ENCODE measurements at regions not wholly inside any gene's neighbourhood (a gene's known extent, or its start where the extent isn't known, plus 50 kb on each side); places are given as distances from the start of the nearest gene placed in this dataset.

DNA sequence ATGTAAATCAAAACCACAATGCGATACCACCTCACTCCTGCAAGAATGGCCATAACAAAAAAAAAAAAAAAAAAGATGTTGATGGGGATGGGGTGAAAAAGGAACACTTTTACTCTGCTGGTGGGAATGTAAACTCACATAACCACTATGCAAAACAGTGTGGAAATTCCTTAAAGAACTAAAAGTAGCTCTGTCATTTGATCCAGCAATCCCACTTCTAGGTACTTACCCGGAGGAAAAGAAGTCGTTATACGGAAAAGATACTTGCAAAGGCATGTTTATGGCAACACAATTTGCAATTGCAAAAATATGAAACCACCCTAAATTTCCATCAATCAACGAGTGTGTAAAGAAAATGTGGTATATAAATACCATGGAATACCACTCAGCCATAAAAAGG, 205.0 kb downstream of the TENT4A start:
- Histone ChIP-seq H3K4me2 (ENCODE audit: insufficient read depth in 1 of 2, low read depth in 2 of 2, low read length in 2 of 2) (no peak overlapping the region), H4K8ac (ENCODE audit: extremely low read depth, insufficient read depth, low read length) (no peak overlapping the region), H3K79me2 (ENCODE audit: control insufficient read depth in 1 of 2, insufficient read depth in 2 of 2, low read length in 2 of 2) (no peaks in the 10 kb centered on the region), H2BK20ac (ENCODE audit: low read length) (no peak overlapping the region), H2BK5ac (ENCODE audit: low read depth, low read length) (no peak overlapping the region), H2AK5ac (ENCODE audit: low read depth, low read length) (no peak overlapping the region), H3K9ac (replicated peaks in 1 of 4; ENCODE audit: extremely low read depth in 1 of 4, low read depth in 3 of 4, low read length in 3 of 4) (no peak overlapping the region), H3K4ac (replicated peaks; ENCODE audit: insufficient read length, low read depth, low read length) (no peak overlapping the region), H3K18ac (ENCODE audit: extremely low read depth, low read length) (no peak overlapping the region), H2BK12ac (ENCODE audit: low read depth, low read length) (no peak overlapping the region), H2BK15ac (ENCODE audit: low read length) (no peak overlapping the region), H3K27ac (ENCODE audit: low read depth, low read length) (no peak overlapping the region), H2BK120ac (replicated peaks; ENCODE audit: low read depth, low read length) (no peak overlapping the region), H3K36me3 (ENCODE audit: control insufficient read depth in 2 of 4, insufficient read depth in 4 of 4, low read length in 3 of 4) (no peaks in the 10 kb centered on the region), H4K91ac (replicated peaks; ENCODE audit: insufficient read length, low read length) (no peak overlapping the region), H3K56ac (replicated peaks; ENCODE audit: insufficient read length, low read depth, low read length) (no peak overlapping the region), H3K14ac (ENCODE audit: insufficient read length) (no peak overlapping the region), H3K9me3 (ENCODE audit: insufficient read depth in 2 of 2, low read depth in 1 of 2, low read length in 1 of 2) (no peaks in the 10 kb centered on the region), H4K5ac (ENCODE audit: insufficient read length, low read depth, low read length) (no peak overlapping the region), H2AFZ (ENCODE audit: low read length) (no peak overlapping the region), H3K4me1 (replicated peaks in 1 of 4; ENCODE audit: control insufficient read depth in 3 of 4, insufficient read depth in 4 of 4, low read length in 3 of 4) (no peaks in the 10 kb centered on the region), H3K23me2 (ENCODE audit: low read depth, low read length) (no peaks in the 10 kb centered on the region; the same call in 1 of the 2 replicates), H3K4me3 (ENCODE audit: extremely low read depth in 1 of 4, insufficient read depth in 2 of 4, low read depth in 3 of 4, low read length in 4 of 4) (no peak overlapping the region), H4K20me1 (replicated peaks in 1 of 2; ENCODE audit: control insufficient read depth in 1 of 2, insufficient read depth in 2 of 2, low read length in 2 of 2) (no peaks in the 10 kb centered on the region), H3K23ac (ENCODE audit: insufficient read length) (no peak overlapping the region), H3K79me1 (ENCODE audit: low read depth, low read length) (no peaks in the 10 kb centered on the region), H3K27me3 (replicated peaks in 1 of 4; ENCODE audit: control insufficient read depth in 3 of 4, extremely low read depth in 1 of 4, insufficient read depth in 3 of 4, low read length in 3 of 4) (no peaks in the 10 kb centered on the region)
- ChIA-PET POLR2A (ENCODE audit: partially characterized antibody) (no interaction called here), CTCF (ENCODE audit: partially characterized antibody) (no interaction called here)
- DNase-seq (ENCODE audit: low read depth in 1 of 2, low spot score in 2 of 2) (no peak), FAIRE-seq (no peak)
- 90% methylated on average over 5 of the region's 5 CpGs; no CpG with 5 or more reads in 1 of the 2 experiments for WGBS, 2 experiments (ENCODE audit: extremely low coverage in 1 of 2, insufficient coverage in 1 of 2, insufficient read length in 1 of 2, insufficient replicate concordance in 2 of 2, low coverage in 1 of 2, low lambda C conversion rate in 2 of 2, missing lambda C conversion rate in 1 of 2)
- TF ChIP-seq, protein P1, sequence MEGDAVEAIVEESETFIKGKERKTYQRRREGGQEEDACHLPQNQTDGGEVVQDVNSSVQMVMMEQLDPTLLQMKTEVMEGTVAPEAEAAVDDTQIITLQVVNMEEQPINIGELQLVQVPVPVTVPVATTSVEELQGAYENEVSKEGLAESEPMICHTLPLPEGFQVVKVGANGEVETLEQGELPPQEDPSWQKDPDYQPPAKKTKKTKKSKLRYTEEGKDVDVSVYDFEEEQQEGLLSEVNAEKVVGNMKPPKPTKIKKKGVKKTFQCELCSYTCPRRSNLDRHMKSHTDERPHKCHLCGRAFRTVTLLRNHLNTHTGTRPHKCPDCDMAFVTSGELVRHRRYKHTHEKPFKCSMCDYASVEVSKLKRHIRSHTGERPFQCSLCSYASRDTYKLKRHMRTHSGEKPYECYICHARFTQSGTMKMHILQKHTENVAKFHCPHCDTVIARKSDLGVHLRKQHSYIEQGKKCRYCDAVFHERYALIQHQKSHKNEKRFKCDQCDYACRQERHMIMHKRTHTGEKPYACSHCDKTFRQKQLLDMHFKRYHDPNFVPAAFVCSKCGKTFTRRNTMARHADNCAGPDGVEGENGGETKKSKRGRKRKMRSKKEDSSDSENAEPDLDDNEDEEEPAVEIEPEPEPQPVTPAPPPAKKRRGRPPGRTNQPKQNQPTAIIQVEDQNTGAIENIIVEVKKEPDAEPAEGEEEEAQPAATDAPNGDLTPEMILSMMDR (IDR thresholded peaks at IDR 0.05; ENCODE audit: control extremely low read depth in 1 of 3, insufficient read depth in 1 of 3, low read depth in 1 of 3, low read length in 3 of 3) = no peak
- TF ChIP-seq, protein P2, sequence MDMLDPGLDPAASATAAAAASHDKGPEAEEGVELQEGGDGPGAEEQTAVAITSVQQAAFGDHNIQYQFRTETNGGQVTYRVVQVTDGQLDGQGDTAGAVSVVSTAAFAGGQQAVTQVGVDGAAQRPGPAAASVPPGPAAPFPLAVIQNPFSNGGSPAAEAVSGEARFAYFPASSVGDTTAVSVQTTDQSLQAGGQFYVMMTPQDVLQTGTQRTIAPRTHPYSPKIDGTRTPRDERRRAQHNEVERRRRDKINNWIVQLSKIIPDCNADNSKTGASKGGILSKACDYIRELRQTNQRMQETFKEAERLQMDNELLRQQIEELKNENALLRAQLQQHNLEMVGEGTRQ (IDR thresholded peaks at IDR 0.05; ENCODE audit: low read length) = no peak
- TF ChIP-seq ASH2L (IDR thresholded peaks at IDR 0.05; ENCODE audit: low read length) = no peak
- TF ChIP-seq KDM5A (IDR thresholded peaks at IDR 0.05; ENCODE audit: low read length) = no peak
- TF ChIP-seq TBP (IDR thresholded peaks at IDR 0.05; ENCODE audit: low read depth, low read length) = no peak
- no peak for TF ChIP-seq BRCA1 (IDR thresholded peaks at IDR 0.05; ENCODE audit: low read depth, low read length)
- no peak for TF ChIP-seq CEBPB (IDR thresholded peaks at IDR 0.05; ENCODE audit: low read depth, low read length)
- no peak for TF ChIP-seq KDM1A (IDR thresholded peaks at IDR 0.05; ENCODE audit: borderline replicate concordance, low read length)

All from H1 (cell line).